PFSK-1 (cell line): ENCODE measurements at regions not wholly inside any gene's neighbourhood (a gene's known extent, or its start where the extent isn't known, plus 50 kb on each side); places are given as distances from the start of the nearest gene placed in this dataset.

Source experiments
- FOXP2 ChIP-seq: optimal IDR thresholded peaks from 2 replicates; pipeline ENCODE3; 2011; ENCODE audit warnings: borderline replicate concordance, control low read depth, inconsistent platforms; ENCODE audit not compliant: insufficient read depth; ENCODE audit errors: extremely low read length, extremely low read depth
- POLR2AphosphoS5 ChIP-seq: IDR thresholded peaks from 2 replicates; pipeline ENCODE4 v1.6.1; 2012; ENCODE audit warnings: low read depth, mild to moderate bottlenecking, control low read depth, low read length, moderate library complexity
- SIN3A ChIP-seq: IDR thresholded peaks from 2 replicates; pipeline ENCODE4 v1.6.1; 2012; ENCODE audit warnings: mild to moderate bottlenecking, low read length, moderate library complexity, borderline replicate concordance; ENCODE audit not compliant: insufficient read depth
- TAF1 ChIP-seq: IDR thresholded peaks from 2 replicates; pipeline ENCODE4 v1.6.1; 2012; ENCODE audit warnings: low read length, control low read depth, borderline replicate concordance; ENCODE audit not compliant: insufficient read depth
- TF ChIP-seq, protein P1 (sequence below), 2 experiments: IDR thresholded peaks; 2 replicates each; pipeline versions ENCODE4 v1.6.1 to v1.8.0; 2011 to 2012; ENCODE audit warnings: low read depth in 2 of 2, low read length in 2 of 2, control low read depth in 1 of 2, inconsistent platforms in 1 of 2, mild to moderate bottlenecking in 1 of 2, moderate library complexity in 1 of 2; ENCODE audit not compliant: insufficient read depth in 1 of 2

DNA sequence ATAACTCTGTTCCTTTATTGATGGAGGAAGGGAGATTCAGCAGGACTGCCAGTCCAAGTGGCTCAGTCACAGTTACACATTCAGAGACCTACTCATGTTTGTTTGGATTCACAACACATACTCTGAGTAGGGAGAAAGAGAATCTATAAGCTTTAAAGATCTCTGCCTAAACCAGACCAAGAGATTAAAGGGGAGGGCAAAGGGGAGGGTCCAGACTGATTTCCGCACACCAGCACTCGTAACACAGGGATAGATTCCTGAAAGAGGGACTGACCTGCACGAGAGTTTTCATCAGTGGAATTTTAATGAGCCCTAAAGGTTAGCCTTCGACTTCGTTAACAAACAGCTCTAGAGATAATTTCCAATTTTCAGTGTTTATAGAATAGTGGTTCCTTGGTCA, 71.7 kb upstream of the PMFBP1 start:
- TF ChIP-seq TAF1 (no peak), POLR2AphosphoS5 (no peak), SIN3A (no peak), FOXP2 (no peak)
- TF ChIP-seq, protein P1, sequence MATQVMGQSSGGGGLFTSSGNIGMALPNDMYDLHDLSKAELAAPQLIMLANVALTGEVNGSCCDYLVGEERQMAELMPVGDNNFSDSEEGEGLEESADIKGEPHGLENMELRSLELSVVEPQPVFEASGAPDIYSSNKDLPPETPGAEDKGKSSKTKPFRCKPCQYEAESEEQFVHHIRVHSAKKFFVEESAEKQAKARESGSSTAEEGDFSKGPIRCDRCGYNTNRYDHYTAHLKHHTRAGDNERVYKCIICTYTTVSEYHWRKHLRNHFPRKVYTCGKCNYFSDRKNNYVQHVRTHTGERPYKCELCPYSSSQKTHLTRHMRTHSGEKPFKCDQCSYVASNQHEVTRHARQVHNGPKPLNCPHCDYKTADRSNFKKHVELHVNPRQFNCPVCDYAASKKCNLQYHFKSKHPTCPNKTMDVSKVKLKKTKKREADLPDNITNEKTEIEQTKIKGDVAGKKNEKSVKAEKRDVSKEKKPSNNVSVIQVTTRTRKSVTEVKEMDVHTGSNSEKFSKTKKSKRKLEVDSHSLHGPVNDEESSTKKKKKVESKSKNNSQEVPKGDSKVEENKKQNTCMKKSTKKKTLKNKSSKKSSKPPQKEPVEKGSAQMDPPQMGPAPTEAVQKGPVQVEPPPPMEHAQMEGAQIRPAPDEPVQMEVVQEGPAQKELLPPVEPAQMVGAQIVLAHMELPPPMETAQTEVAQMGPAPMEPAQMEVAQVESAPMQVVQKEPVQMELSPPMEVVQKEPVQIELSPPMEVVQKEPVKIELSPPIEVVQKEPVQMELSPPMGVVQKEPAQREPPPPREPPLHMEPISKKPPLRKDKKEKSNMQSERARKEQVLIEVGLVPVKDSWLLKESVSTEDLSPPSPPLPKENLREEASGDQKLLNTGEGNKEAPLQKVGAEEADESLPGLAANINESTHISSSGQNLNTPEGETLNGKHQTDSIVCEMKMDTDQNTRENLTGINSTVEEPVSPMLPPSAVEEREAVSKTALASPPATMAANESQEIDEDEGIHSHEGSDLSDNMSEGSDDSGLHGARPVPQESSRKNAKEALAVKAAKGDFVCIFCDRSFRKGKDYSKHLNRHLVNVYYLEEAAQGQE (IDR thresholded peaks at IDR 0.05; ENCODE audit: insufficient read depth in 1 of 2, low read depth in 2 of 2, low read length in 2 of 2): no peak
